GM12878 (cell line): ENCODE measurements at regions not wholly inside any gene's neighbourhood (a gene's known extent, or its start where the extent isn't known, plus 50 kb on each side); places are given as distances from the start of the nearest gene placed in this dataset.

ENCODE experiments used
- ESRRA ChIP-seq: IDR thresholded peaks from 2 replicates; pipeline ENCODE4 v1.6.1; 2012; ENCODE audit warnings: mild to moderate bottlenecking, low read length, improper control_type of control experiment
- FOXM1 ChIP-seq: IDR thresholded peaks from 2 replicates; pipeline ENCODE4 v1.6.1; 2012; ENCODE audit warnings: low read depth, mild to moderate bottlenecking, inconsistent platforms, low read length, moderate library complexity
- SMC3 ChIP-seq: IDR thresholded peaks from 2 replicates; pipeline ENCODE4 v1.6.1; 2011; ENCODE audit warnings: low read length, improper control_type of control experiment, borderline replicate concordance
- YY1 ChIP-seq: IDR thresholded peaks from 2 replicates; pipeline ENCODE4 v1.6.1; 2011; ENCODE audit warnings: low read depth, mild to moderate bottlenecking, low read length
- ZZZ3 ChIP-seq: IDR thresholded peaks from 2 replicates; pipeline ENCODE4 v1.6.1; 2011; ENCODE audit warnings: low read depth; ENCODE audit not compliant: control insufficient read depth, insufficient read length

DNA sequence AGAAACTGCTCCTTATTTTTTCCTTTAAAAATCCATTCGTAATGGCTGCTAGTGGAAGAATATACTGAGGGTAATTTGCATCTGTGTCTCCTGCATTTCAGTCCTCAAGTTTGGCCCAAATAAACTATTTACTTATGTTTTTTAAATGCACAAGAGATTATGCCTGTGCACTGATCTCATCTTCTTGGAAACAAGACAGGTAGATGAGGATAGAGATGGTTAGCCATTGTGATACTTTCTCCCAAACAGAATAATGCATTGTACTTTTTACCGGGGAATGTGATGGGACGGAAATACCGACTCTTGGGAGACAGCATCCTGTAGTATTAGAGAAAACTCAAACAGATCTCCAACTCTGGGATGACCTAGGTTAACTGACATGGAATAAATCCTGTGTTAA is 72.5 kb upstream of the DAB2 start:
- TF ChIP-seq FOXM1 = no peak
- TF ChIP-seq SMC3 = no peak
- TF ChIP-seq ZZZ3 = no peak
- TF ChIP-seq YY1 = no peak
- no peak for TF ChIP-seq ESRRA
